K562 (cell line): ENCODE measurements at regions not wholly inside any gene's neighbourhood (a gene's known extent, or its start where the extent isn't known, plus 50 kb on each side); places are given as distances from the start of the nearest gene placed in this dataset.

ENCODE experiments used
- EP300 ChIP-seq: IDR thresholded peaks from 2 replicates; pipeline ENCODE4 v1.6.1; 2012; ENCODE audit warnings: low read length, improper control_type of control experiment
- HNRNPLL ChIP-seq: fragments of 200-400 bp; formaldehyde crosslinking; IDR thresholded peaks from 2 replicates; pipeline ENCODE4 v1.6.1; 2017; ENCODE audit warnings: low read length, low read depth, mild to moderate bottlenecking; ENCODE audit not compliant: poor library complexity, severe bottlenecking
- IRF2 ChIP-seq: sonication (generic); formaldehyde crosslinking; IDR thresholded peaks from 2 replicates; pipeline ENCODE4 v1.8.1; 2022; ENCODE audit warnings: mild to moderate bottlenecking, missing genetic modification reagents
- SP1 ChIP-seq: sonication (generic); formaldehyde crosslinking; IDR thresholded peaks from 2 replicates; pipeline ENCODE4 v1.8.1; 2022; ENCODE audit warnings: mild to moderate bottlenecking, missing genetic modification reagents
- TEAD2 ChIP-seq: fragments of 450-650 bp; IDR thresholded peaks from 2 replicates; pipeline ENCODE4 v1.6.1; 2016; ENCODE audit warnings: missing genetic modification characterization, control low read depth, missing compliant biosample characterization
- TSC22D4 ChIP-seq: fragments of 450-650 bp; IDR thresholded peaks from 2 replicates; pipeline ENCODE4 v1.6.1; 2016; ENCODE audit warnings: missing genetic modification characterization, missing biosample characterization, control low read depth
- ZBED1 ChIP-seq: IDR thresholded peaks from 2 replicates; pipeline ENCODE4 v1.6.1; 2014
- TF ChIP-seq, protein P1 (sequence below), 3 experiments: IDR thresholded peaks in 2 of 3; conservative IDR thresholded peaks in 1 of 3; 2 replicates each; pipeline ENCODE4 v1.5.1; 2011 to 2012; ENCODE audit warnings: low read length in 3 of 3, mild to moderate bottlenecking in 3 of 3, control low read depth in 2 of 3, improper control_type of control experiment in 1 of 3, inconsistent platforms in 1 of 3, low read depth in 1 of 3, mixed read lengths in 1 of 3, moderate library complexity in 1 of 3; ENCODE audit not compliant: insufficient read depth in 2 of 3
- TF ChIP-seq, protein P2 (sequence below), 2 experiments: IDR thresholded peaks; 2 replicates each; pipeline ENCODE4 v1.6.1; 2012; ENCODE audit warnings: improper control_type of control experiment in 2 of 2, low read depth in 2 of 2, low read length in 2 of 2, borderline replicate concordance in 1 of 2
- TF ChIP-seq, protein P3 (sequence below), 2 experiments: fragments of 450-650 bp; formaldehyde crosslinking in 1 of 2; IDR thresholded peaks; 2 replicates each; pipeline versions ENCODE4 v1.4.0 to v1.6.1; 2014 to 2020; ENCODE audit warnings: mild to moderate bottlenecking in 2 of 2, borderline replicate concordance in 1 of 2, low read depth in 1 of 2

DNA sequence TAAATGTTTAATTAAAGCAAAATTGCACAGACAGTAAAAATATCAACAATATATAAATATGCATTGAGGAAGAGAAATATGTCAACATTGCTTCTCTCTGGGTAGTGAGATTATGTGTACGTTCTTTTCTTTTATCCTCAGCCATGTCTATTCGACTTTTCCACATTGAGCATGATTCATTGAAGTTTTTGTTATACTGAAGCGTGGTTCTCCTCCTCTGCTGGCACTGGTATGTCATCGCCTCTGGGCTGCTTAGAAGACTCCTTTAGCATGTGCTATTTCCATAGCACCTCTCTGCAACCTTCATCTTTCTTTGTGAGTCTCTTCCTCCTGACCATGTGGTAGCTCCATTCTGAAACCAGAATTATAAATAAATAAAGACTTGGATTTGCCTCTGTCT is 65.8 kb upstream of the AKAP13 start:
- TF ChIP-seq IRF2 (CRISPR knock-in tag) (no peak), TSC22D4 (tag) (no peak), SP1 (CRISPR knock-in tag) (no peak), ZBED1 (no peak), TEAD2 (tag) (no peak), HNRNPLL (no peak), EP300 (no peak)
- TF ChIP-seq, protein P1, sequence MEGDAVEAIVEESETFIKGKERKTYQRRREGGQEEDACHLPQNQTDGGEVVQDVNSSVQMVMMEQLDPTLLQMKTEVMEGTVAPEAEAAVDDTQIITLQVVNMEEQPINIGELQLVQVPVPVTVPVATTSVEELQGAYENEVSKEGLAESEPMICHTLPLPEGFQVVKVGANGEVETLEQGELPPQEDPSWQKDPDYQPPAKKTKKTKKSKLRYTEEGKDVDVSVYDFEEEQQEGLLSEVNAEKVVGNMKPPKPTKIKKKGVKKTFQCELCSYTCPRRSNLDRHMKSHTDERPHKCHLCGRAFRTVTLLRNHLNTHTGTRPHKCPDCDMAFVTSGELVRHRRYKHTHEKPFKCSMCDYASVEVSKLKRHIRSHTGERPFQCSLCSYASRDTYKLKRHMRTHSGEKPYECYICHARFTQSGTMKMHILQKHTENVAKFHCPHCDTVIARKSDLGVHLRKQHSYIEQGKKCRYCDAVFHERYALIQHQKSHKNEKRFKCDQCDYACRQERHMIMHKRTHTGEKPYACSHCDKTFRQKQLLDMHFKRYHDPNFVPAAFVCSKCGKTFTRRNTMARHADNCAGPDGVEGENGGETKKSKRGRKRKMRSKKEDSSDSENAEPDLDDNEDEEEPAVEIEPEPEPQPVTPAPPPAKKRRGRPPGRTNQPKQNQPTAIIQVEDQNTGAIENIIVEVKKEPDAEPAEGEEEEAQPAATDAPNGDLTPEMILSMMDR (IDR thresholded peaks at IDR 0.05 in 2 of 3, conservative IDR thresholded peaks at IDR 0.05 in 1 of 3; ENCODE audit: insufficient read depth in 2 of 3, low read depth in 1 of 3, low read length in 3 of 3), result no peak
- TF ChIP-seq, protein P2, sequence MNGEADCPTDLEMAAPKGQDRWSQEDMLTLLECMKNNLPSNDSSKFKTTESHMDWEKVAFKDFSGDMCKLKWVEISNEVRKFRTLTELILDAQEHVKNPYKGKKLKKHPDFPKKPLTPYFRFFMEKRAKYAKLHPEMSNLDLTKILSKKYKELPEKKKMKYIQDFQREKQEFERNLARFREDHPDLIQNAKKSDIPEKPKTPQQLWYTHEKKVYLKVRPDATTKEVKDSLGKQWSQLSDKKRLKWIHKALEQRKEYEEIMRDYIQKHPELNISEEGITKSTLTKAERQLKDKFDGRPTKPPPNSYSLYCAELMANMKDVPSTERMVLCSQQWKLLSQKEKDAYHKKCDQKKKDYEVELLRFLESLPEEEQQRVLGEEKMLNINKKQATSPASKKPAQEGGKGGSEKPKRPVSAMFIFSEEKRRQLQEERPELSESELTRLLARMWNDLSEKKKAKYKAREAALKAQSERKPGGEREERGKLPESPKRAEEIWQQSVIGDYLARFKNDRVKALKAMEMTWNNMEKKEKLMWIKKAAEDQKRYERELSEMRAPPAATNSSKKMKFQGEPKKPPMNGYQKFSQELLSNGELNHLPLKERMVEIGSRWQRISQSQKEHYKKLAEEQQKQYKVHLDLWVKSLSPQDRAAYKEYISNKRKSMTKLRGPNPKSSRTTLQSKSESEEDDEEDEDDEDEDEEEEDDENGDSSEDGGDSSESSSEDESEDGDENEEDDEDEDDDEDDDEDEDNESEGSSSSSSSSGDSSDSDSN (IDR thresholded peaks at IDR 0.05; ENCODE audit: borderline replicate concordance in 1 of 2, low read depth in 2 of 2, low read length in 2 of 2), result no peak
- TF ChIP-seq, protein P3, sequence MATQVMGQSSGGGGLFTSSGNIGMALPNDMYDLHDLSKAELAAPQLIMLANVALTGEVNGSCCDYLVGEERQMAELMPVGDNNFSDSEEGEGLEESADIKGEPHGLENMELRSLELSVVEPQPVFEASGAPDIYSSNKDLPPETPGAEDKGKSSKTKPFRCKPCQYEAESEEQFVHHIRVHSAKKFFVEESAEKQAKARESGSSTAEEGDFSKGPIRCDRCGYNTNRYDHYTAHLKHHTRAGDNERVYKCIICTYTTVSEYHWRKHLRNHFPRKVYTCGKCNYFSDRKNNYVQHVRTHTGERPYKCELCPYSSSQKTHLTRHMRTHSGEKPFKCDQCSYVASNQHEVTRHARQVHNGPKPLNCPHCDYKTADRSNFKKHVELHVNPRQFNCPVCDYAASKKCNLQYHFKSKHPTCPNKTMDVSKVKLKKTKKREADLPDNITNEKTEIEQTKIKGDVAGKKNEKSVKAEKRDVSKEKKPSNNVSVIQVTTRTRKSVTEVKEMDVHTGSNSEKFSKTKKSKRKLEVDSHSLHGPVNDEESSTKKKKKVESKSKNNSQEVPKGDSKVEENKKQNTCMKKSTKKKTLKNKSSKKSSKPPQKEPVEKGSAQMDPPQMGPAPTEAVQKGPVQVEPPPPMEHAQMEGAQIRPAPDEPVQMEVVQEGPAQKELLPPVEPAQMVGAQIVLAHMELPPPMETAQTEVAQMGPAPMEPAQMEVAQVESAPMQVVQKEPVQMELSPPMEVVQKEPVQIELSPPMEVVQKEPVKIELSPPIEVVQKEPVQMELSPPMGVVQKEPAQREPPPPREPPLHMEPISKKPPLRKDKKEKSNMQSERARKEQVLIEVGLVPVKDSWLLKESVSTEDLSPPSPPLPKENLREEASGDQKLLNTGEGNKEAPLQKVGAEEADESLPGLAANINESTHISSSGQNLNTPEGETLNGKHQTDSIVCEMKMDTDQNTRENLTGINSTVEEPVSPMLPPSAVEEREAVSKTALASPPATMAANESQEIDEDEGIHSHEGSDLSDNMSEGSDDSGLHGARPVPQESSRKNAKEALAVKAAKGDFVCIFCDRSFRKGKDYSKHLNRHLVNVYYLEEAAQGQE (IDR thresholded peaks at IDR 0.05; ENCODE audit: borderline replicate concordance), result no peak
- TF ChIP-seq, protein P3 (CRISPR knock-in tag; IDR thresholded peaks at IDR 0.05; ENCODE audit: low read depth), result no peak
